Peyer's patch (tissue), 4 donors: ENCODE measurements at regions not wholly inside any gene's neighbourhood (a gene's known extent, or its start where the extent isn't known, plus 50 kb on each side); places are given as distances from the start of the nearest gene placed in this dataset.

ENCODE experiments used
- DNase-seq, 3 donors: peaks; one replicate each; pipeline ENCODE4 v3.0.0-alpha.2; 2017 to 2019
- H3K27ac ChIP-seq, 4 donors: fragments of 200-600 bp; sonication (generic); one replicate each; pipeline ENCODE4 v1.5.1; 2016 to 2019
- H3K27me3 ChIP-seq, 2 donors: fragments of 200-600 bp; sonication (generic); one replicate each; pipeline ENCODE4 v1.5.1; 2019
- H3K36me3 ChIP-seq, 3 donors: fragments of 200-600 bp; sonication (generic); one replicate each; pipeline ENCODE4 v1.5.1; 2016 to 2019
- H3K4me1 ChIP-seq, 4 donors: fragments of 200-600 bp; sonication (generic); one replicate each; pipeline ENCODE4 v1.5.1; 2016 to 2019
- H3K4me3 ChIP-seq, 4 donors: fragments of 200-600 bp; sonication (generic); 1 replicate in 3 of 4; 2 replicates in 1 of 4; pipeline ENCODE4 v1.5.1; 2016 to 2019; ENCODE audit warnings: mild to moderate bottlenecking in 1 of 4
- H3K9me3 ChIP-seq, 4 donors: fragments of 200-600 bp; sonication (generic); one replicate each; pipeline ENCODE4 v1.5.1; 2016 to 2019; ENCODE audit warnings: mild to moderate bottlenecking in 1 of 4
- CTCF ChIP-seq, 6 experiments: fragments of 450-650 bp in 4 of 6; fragments of 200-600 bp in 2 of 6; sonication (generic) in 1 of 6; IDR thresholded peaks; one replicate each; pipeline ENCODE4 v1.5.1; 2017 to 2019; ENCODE audit warnings: antibody characterized with exemption in 6 of 6, mild to moderate bottlenecking in 3 of 6, moderate library complexity in 1 of 6
- POLR2A ChIP-seq, 2 donors: fragments of 450-650 bp; IDR thresholded peaks; one replicate each; pipeline ENCODE4 v1.5.1; 2017; ENCODE audit warnings: antibody characterized with exemption in 2 of 2, mild to moderate bottlenecking in 2 of 2, moderate library complexity in 2 of 2

GRCh38 chr4:74651198-74651597, 143.1 kb downstream of the BTC start:
- Histone ChIP-seq H3K4me3 (no peak overlapping the region), H3K27me3 (no peaks in the 10 kb centered on the region), H3K9me3 (no peaks in the 10 kb centered on the region), H3K36me3 (no peaks in the 10 kb centered on the region), H3K4me1 (no peaks in the 10 kb centered on the region), H3K27ac (no peak overlapping the region)
- TF ChIP-seq CTCF (IDR thresholded peaks at IDR 0.05) (no peak), POLR2A (IDR thresholded peaks at IDR 0.05) (no peak)
- no peak for DNase-seq

- TF ChIP-seq POLR2A (IDR thresholded peaks at IDR 0.05), result no peak
- TF ChIP-seq CTCF (IDR thresholded peaks at IDR 0.05), result no peak
- no peaks in the 10 kb centered on the region for H3K4me1 ChIP-seq
- no peaks in the 10 kb centered on the region for H3K9me3 ChIP-seq
- no peak overlapping the region for H3K4me3 ChIP-seq
- H3K27ac ChIP-seq, result peak overlapping the region in 2 of 4 donors; percentile 29 to 70
- no peak for DNase-seq
- no peaks in the 10 kb centered on the region for H3K27me3 ChIP-seq
- H3K36me3 ChIP-seq, result no peaks in the 10 kb centered on the region
Measured at GRCh38 chr4:74653331-74654229, 140.7 kb downstream of the BTC start.

GRCh38 chr4:74654230-74654681, 140.1 kb downstream of the BTC start:
- Histone ChIP-seq H3K27me3 (no peaks in the 10 kb centered on the region), H3K36me3 (no peaks in the 10 kb centered on the region), H3K4me1 (no peaks in the 10 kb centered on the region), H3K9me3 (no peaks in the 10 kb centered on the region), H3K27ac (peak overlapping the region in 2 of 4 donors; percentile 29 to 70), H3K4me3 (no peak overlapping the region)
- TF ChIP-seq POLR2A (IDR thresholded peaks at IDR 0.05) (peak in 1 of 2 donors; percentile 30), CTCF (IDR thresholded peaks at IDR 0.05) (no peak)
- DNase-seq, result peak in 1 of 3 donors; percentile 53

- TF ChIP-seq CTCF (IDR thresholded peaks at IDR 0.05), result no peak
- TF ChIP-seq POLR2A (IDR thresholded peaks at IDR 0.05), result no peak
- Histone ChIP-seq H3K36me3 (no peaks in the 10 kb centered on the region), H3K9me3 (no peaks in the 10 kb centered on the region), H3K4me1 (no peaks in the 10 kb centered on the region), H3K27me3 (no peaks in the 10 kb centered on the region), H3K27ac (no peak overlapping the region), H3K4me3 (no peak overlapping the region)
- DNase-seq, result no peak
Measured at GRCh38 chr4:74656596-74656995, 137.7 kb downstream of the BTC start.

- no peak for DNase-seq
- TF ChIP-seq CTCF (IDR thresholded peaks at IDR 0.05), result no peak
- no peak for TF ChIP-seq POLR2A (IDR thresholded peaks at IDR 0.05)
- Histone ChIP-seq H3K36me3 (no peaks in the 10 kb centered on the region), H3K4me3 (no peak overlapping the region), H3K27me3 (no peaks in the 10 kb centered on the region), H3K4me1 (no peaks in the 10 kb centered on the region), H3K9me3 (no peaks in the 10 kb centered on the region), H3K27ac (no peak overlapping the region)
Measured at GRCh38 chr4:74658116-74658515, 136.2 kb downstream of the BTC start.
